ENCODE measurements at regions not wholly inside any gene's neighbourhood (a gene's known extent, or its start where the extent isn't known, plus 50 kb on each side); places are given as distances from the start of the nearest gene placed in this dataset.
"Not testable (repeated sequence)": the region's sequence is repeated elsewhere in the genome, so short reads cannot be mapped to it uniquely, and the experiment has no call there.

DNA sequence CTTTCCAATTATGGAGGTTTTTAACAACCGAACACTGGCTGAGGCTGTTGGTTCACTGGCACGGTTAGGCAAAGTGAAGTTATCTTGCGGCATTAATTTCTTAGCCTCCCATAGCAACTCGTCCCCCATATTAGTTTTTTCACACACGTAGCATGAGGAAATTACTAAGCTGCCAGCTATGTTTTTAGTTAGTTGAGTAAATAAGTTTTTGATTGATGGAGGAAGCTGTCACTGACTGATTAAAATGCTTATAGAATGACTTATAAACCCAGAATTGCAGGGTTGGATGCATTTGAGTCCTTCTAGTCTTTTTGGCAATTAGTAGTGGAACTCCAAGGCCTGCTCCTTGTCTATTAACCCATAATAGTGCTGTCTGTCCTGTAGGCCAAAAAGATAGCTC, 97.1 kb downstream of the ALG10 start:
- no peaks in the 10 kb centered on the region for H3K9me3 ChIP-seq
- DNase-seq: no peak
- no peak for TF ChIP-seq EP300 (IDR thresholded peaks at IDR 0.05; ENCODE audit: low read depth)
- no peak for TF ChIP-seq POLR2AphosphoS5 (IDR thresholded peaks at IDR 0.05)
- TF ChIP-seq POLR2A (IDR thresholded peaks at IDR 0.05): no peak
- no peak for TF ChIP-seq CTCF (IDR thresholded peaks at IDR 0.05)
- no peak overlapping the region for H3K27ac ChIP-seq
- in situ Hi-C loops (cut with MboI; ENCODE audit: low pct_ligation_motif_present in 1 of 4, low pct_unique_long_range_greater_than_20kb in 1 of 4, low sequenced_read_pairs in 3 of 4): loop anchor here in 1 of 4 donors (25.0 kb wide), 1 partner anchor 93 kb away; no protein-coding TSS in a partner anchor
- no peaks in the 10 kb centered on the region for H3K27me3 ChIP-seq
- H3K4me1 ChIP-seq: no peaks in the 10 kb centered on the region
- H3K36me3 ChIP-seq: no peaks in the 10 kb centered on the region
- intact Hi-C loops (cut with DNase I; ENCODE audit: low total_unique reads): no loop called here
- WGBS, 2 donors (ENCODE audit: low coverage in 1 of 2): 71 to 76% methylated on average over 4 to 5 of the region's 5 CpGs
- H3K4me3 ChIP-seq: no peak overlapping the region

DNA sequence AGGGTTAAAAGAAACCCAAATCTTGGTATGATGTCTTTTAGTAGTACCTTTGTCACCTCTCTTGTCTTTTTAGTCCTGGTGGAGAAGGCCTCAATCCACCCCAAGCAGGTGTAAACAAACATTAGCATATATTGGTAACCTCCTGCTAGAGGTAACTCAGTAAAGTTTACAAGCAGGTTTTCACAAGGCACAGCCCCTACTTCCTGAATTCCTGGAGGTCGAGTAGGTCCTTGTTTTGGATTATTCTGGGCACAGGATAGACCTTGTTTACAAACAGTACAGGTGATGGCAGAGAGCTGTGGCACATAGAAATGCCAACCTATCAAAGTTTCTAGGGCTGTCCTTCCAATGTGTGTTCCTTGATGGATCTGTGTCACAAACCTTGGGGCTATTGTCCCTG, 99.1 kb downstream of the ALG10 start:
- Histone ChIP-seq H3K4me3 (no peak overlapping the region), H3K27ac (no peak overlapping the region), H3K4me1 (no peaks in the 10 kb centered on the region), H3K36me3 (no peaks in the 10 kb centered on the region), H3K9me3 (no peaks in the 10 kb centered on the region), H3K27me3 (no peaks in the 10 kb centered on the region)
- intact Hi-C loops (cut with DNase I; ENCODE audit: low total_unique reads) (no loop called here), in situ Hi-C loops (cut with MboI; ENCODE audit: low pct_ligation_motif_present in 1 of 4, low pct_unique_long_range_greater_than_20kb in 1 of 4, low sequenced_read_pairs in 3 of 4) (loop anchor here in 2 of 4 donors (10.0 to 25.0 kb wide), 2 partner anchors 91 to 93 kb away; no protein-coding TSS in a partner anchor)
- 6% methylated on average over 1 of the region's 1 CpG; no CpG with 5 or more reads in 1 of the 2 donors for WGBS, 2 donors (ENCODE audit: low coverage in 1 of 2)
- TF ChIP-seq POLR2A (IDR thresholded peaks at IDR 0.05): no peak
- TF ChIP-seq EP300 (IDR thresholded peaks at IDR 0.05; ENCODE audit: low read depth): no peak
- TF ChIP-seq POLR2AphosphoS5 (IDR thresholded peaks at IDR 0.05): no peak
- no peak for DNase-seq

GRCh38 chr12:34123092-34123491, 100.8 kb downstream of the ALG10 start:
- 13 to 22% methylated on average over 6 of the region's 6 CpGs for WGBS, 2 donors (ENCODE audit: low coverage in 1 of 2)

DNA sequence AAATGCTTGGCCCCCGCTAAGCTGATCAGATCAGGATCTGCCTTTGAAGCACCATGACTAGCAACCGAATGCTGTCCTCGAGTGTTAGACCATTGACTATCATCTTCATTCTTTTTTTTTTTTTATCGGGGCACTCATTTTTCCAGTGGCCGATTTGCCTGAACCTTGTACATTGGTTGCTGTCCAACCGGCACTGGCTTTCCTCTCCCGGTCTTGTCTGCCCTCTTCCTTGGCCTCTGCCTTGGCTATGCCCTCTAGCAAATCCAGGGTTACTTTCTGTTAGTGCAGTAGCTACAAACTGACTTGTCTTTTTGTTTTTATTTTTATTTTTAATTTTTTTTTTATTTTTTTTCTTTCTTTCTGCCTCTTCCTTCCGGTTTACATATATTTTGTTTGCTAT, 102.3 kb downstream of the ALG10 start:
- 80% methylated on average over 8 of the region's 8 CpGs; no CpG with 5 or more reads in 1 of the 2 donors for WGBS, 2 donors (ENCODE audit: low coverage in 1 of 2)
- intact Hi-C loops (cut with DNase I; ENCODE audit: low total_unique reads): loop anchor here (5.0 kb wide), 1 partner anchor 93 kb away; no protein-coding TSS in a partner anchor

More at GRCh38 chr12:34123092-34123491, 100.8 kb downstream of the ALG10 start:
- peak; percentile 28 for DNase-seq
- H3K27me3 ChIP-seq; intact Hi-C loops (cut with DNase I; ENCODE audit: low total_unique reads); H3K4me1 ChIP-seq; H3K36me3 ChIP-seq; H3K9me3 ChIP-seq; H3K4me3 ChIP-seq; H3K27ac ChIP-seq: not testable (repeated sequence)
- in situ Hi-C loops (cut with MboI; ENCODE audit: low pct_ligation_motif_present in 1 of 4, low pct_unique_long_range_greater_than_20kb in 1 of 4, low sequenced_read_pairs in 3 of 4): loop anchor here in 2 of 4 donors (10.0 to 25.0 kb wide), 2 partner anchors 89 to 92 kb away; no protein-coding TSS in a partner anchor
- peak; percentile 71 to 86 (median 82) for TF ChIP-seq CTCF (IDR thresholded peaks at IDR 0.05)

More for the DNA sequence above, 102.3 kb downstream of the ALG10 start:
- H3K36me3 ChIP-seq: no peaks in the 10 kb centered on the region
- DNase-seq: no peak
- no peaks in the 10 kb centered on the region for H3K9me3 ChIP-seq
- no peaks in the 10 kb centered on the region for H3K27me3 ChIP-seq
- H3K4me3 ChIP-seq: no peak overlapping the region
- no peak overlapping the region for H3K27ac ChIP-seq
- TF ChIP-seq CTCF (IDR thresholded peaks at IDR 0.05) (no peak), POLR2AphosphoS5 (IDR thresholded peaks at IDR 0.05) (no peak), POLR2A (IDR thresholded peaks at IDR 0.05) (no peak), EP300 (IDR thresholded peaks at IDR 0.05; ENCODE audit: low read depth) (no peak)
- in situ Hi-C loops (cut with MboI; ENCODE audit: low pct_ligation_motif_present in 1 of 4, low pct_unique_long_range_greater_than_20kb in 1 of 4, low sequenced_read_pairs in 3 of 4): loop anchor here in 2 of 4 donors (10.0 to 25.0 kb wide), 2 partner anchors 88 to 90 kb away; no protein-coding TSS in a partner anchor
- H3K4me1 ChIP-seq: no peaks in the 10 kb centered on the region
